IPS DF 6.9 (cell line): ENCODE measurements at regions not wholly inside any gene's neighbourhood (a gene's known extent, or its start where the extent isn't known, plus 50 kb on each side); places are given as distances from the start of the nearest gene placed in this dataset.

Experiments
- DNase-seq: peaks from one replicate; pipeline ENCODE4 v3.0.0-alpha.2; 2013; ENCODE audit warnings: low read depth, low spot score
- H3K27ac ChIP-seq: one replicate; pipeline ENCODE4 v1.5.1; 2013; ENCODE audit warnings: low read length, control low read depth
- H3K27me3 ChIP-seq: 2 replicates; pipeline ENCODE4 v1.6.1; 2013; ENCODE audit warnings: mild to moderate bottlenecking, low read length; ENCODE audit not compliant: control insufficient read depth, insufficient read depth
- H3K36me3 ChIP-seq: 2 replicates; pipeline ENCODE4 v1.6.1; 2013; ENCODE audit warnings: low read length; ENCODE audit not compliant: control insufficient read depth, insufficient read depth
- H3K4me1 ChIP-seq: 2 replicates; pipeline ENCODE4 v1.6.1; 2013; ENCODE audit warnings: low read length; ENCODE audit not compliant: control insufficient read depth, insufficient read depth
- H3K4me3 ChIP-seq: 2 replicates; pipeline ENCODE4 v1.5.1; 2013; ENCODE audit warnings: mild to moderate bottlenecking, low read length
- H3K9me3 ChIP-seq: 2 replicates; pipeline ENCODE4 v1.6.1; 2013; ENCODE audit warnings: low read length, inconsistent platforms; ENCODE audit not compliant: control insufficient read depth, insufficient read depth
- WGBS: extraction: QIAGEN DNeasy Blood & Tissue Kit; methylation state at CpG from one replicate; pipeline ENCODE4 v1.1.7; 2013; ENCODE audit warnings: mixed read lengths, missing lambda C conversion rate; ENCODE audit not compliant: insufficient read length, insufficient coverage; 5-methylcytosine and 5-hydroxymethylcytosine counted together

- Histone ChIP-seq H3K4me1 (no peaks in the 10 kb centered on the region), H3K27ac (no peak overlapping the region), H3K9me3 (no peaks in the 10 kb centered on the region), H3K4me3 (no peak overlapping the region), H3K36me3 (no peaks in the 10 kb centered on the region), H3K27me3 (no peaks in the 10 kb centered on the region)
- DNase-seq, result no peak
- WGBS, result no CpG with 5 or more reads among the region's 2 CpGs
Measured at GRCh38 chr6:113353392-113353791, 503.8 kb upstream of the MARCKS start.

GRCh38 chr6:113354204-113354895 is 502.8 kb upstream of the MARCKS start:
- Histone ChIP-seq H3K27me3 (no peaks in the 10 kb centered on the region), H3K4me3 (no peak overlapping the region), H3K4me1 (no peaks in the 10 kb centered on the region), H3K9me3 (no peaks in the 10 kb centered on the region), H3K27ac (no peak overlapping the region), H3K36me3 (no peaks in the 10 kb centered on the region)
- WGBS, result no CpG with 5 or more reads among the region's 6 CpGs
- DNase-seq, result no peak

GRCh38 chr6:113356139-113356538 is 501.0 kb upstream of the MARCKS start:
- Histone ChIP-seq H3K27me3 (no peaks in the 10 kb centered on the region), H3K9me3 (no peaks in the 10 kb centered on the region), H3K36me3 (no peaks in the 10 kb centered on the region), H3K27ac (no peak overlapping the region), H3K4me3 (no peak overlapping the region), H3K4me1 (no peaks in the 10 kb centered on the region)
- no CpG with 5 or more reads among the region's 1 CpG for WGBS
- no peak for DNase-seq

DNA sequence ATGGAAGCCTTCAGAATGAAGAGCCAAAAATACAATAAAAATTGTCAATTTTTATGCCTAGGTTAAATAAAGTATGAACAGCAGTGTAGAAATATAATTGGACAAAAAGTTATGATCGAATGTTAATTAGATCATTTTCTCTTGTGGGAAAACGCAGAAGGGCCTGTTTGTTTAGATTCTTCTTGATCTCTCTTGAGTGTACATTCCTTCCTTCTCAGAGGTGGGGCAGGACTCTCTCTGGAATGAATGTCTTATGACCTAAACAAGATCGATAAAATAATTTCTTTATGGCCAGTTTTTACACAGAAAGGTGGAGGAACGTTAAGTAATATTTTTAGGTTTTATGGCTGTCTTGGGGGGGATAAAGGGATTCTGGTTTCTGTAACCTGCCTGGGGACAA is 500.1 kb upstream of the MARCKS start:
- Histone ChIP-seq H3K36me3 (no peaks in the 10 kb centered on the region), H3K9me3 (no peaks in the 10 kb centered on the region), H3K4me3 (no peak overlapping the region), H3K27me3 (no peaks in the 10 kb centered on the region), H3K27ac (no peak overlapping the region), H3K4me1 (peaks cover 1% of the 10 kb centered on the region; the same call in 1 of the 2 replicates)
- no CpG with 5 or more reads among the region's 4 CpGs for WGBS
- no peak for DNase-seq

- no peak overlapping the region for H3K4me3 ChIP-seq
- H3K27ac ChIP-seq, result no peak overlapping the region
- H3K36me3 ChIP-seq, result no peaks in the 10 kb centered on the region
- no CpG with 5 or more reads among the region's 3 CpGs for WGBS
- no peaks in the 10 kb centered on the region for H3K27me3 ChIP-seq
- H3K4me1 ChIP-seq, result peaks cover 4% of the 10 kb centered on the region; the same call in 1 of the 2 replicates
- H3K9me3 ChIP-seq, result no peaks in the 10 kb centered on the region
- DNase-seq, result no peak
Measured at GRCh38 chr6:113358063-113358583, 499.0 kb upstream of the MARCKS start.

DNA sequence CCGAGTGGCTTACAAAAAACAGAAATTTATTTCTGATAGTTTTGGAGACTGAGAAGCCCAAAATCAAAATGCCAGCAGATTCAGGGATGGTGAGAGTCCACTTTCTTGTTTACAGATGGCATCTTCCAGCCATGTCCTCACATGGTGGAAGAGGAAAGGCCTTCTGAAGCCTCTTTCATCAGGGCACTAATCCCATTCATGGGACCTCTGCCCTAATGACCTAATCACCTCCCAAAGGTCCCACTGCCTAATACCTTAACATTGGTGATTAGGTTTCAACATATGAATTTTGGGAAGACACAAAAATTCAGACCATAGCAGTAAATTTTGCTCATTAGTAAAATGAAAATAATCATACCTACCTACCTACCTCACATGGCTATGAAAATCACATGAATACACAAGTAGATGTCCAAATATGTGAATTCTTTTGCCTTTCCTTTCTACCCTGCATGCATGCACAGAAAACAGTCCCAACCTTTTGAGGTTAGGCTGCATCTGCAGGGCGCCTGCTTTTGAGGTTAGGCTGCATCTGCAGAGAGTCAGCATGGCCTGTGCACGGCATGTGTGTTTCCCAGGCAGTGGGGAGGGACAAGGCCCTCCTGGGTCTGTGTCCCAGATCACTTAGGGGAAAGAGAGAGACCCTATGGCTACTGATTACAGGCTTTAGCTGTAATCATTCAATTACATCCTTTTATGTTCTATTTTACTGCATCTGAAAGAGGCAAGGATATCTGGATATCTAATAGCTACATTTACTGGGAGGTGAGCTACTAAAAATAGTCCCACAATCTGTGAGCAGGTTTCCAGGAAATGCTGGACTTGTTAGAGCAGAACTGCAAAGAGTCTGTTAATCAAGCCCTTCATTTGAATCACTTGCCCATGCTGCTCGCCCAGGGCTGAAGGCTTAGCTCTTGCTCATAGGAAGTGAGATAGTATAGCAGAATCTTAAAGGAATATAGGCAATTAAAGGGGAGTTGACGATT is 497.7 kb upstream of the MARCKS start:
- Histone ChIP-seq H3K9me3 (no peaks in the 10 kb centered on the region), H3K27me3 (no peaks in the 10 kb centered on the region), H3K27ac (no peak overlapping the region), H3K4me3 (no peak overlapping the region), H3K36me3 (no peaks in the 10 kb centered on the region), H3K4me1 (peaks cover 4% of the 10 kb centered on the region; the same call in 1 of the 2 replicates)
- DNase-seq, result no peak
- WGBS, result no CpG with 5 or more reads among the region's 5 CpGs

GRCh38 chr6:113361014-113361645 is 496.0 kb upstream of the MARCKS start:
- H3K4me1 ChIP-seq, result peaks cover 4% of the 10 kb centered on the region; the same call in 1 of the 2 replicates
- DNase-seq, result no peak
- no peaks in the 10 kb centered on the region for H3K9me3 ChIP-seq
- H3K36me3 ChIP-seq, result no peaks in the 10 kb centered on the region
- H3K27me3 ChIP-seq, result no peaks in the 10 kb centered on the region
- WGBS, result no CpG with 5 or more reads among the region's 8 CpGs
- no peak overlapping the region for H3K27ac ChIP-seq
- no peak overlapping the region for H3K4me3 ChIP-seq

DNA sequence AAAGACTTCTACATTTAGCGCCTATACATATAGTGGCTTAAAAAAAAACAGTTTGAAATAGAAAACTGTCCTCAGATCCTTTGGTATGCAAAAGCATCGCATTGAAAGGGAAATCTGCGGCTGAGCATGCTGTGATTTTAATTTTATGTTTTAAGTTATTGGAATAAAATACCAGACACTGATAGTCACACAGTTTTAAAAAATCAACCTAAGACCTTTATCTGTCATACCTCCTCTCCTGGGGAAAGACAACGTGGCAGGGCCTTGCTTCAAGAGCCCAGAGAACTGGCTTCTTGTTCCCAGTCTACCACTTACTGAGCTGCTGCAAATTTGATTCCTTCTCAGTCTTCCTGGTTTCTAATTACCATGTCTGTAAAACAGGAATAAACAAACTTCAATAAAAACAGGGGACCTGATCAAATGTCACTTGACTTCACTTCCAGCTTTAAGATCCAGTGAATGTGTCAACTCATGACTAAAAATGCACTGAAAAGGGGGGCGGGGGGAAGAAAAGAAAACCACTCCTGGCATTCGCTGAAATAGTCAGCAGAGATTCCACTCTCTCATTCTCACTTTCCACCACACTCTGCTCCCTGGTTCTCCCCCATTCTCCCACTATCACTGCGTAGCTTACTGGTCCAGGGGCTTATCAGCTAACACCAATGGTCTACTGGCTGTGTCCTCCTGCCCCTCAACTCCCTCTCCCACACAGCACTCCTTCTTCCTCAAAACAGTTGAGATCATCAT is 494.7 kb upstream of the MARCKS start:
- H3K27ac ChIP-seq, result no peak overlapping the region
- peaks cover 4% of the 10 kb centered on the region; the same call in 1 of the 2 replicates for H3K4me1 ChIP-seq
- H3K9me3 ChIP-seq, result no peaks in the 10 kb centered on the region
- no peak for DNase-seq
- H3K4me3 ChIP-seq, result no peak overlapping the region
- no CpG with 5 or more reads among the region's 7 CpGs for WGBS
- H3K27me3 ChIP-seq, result no peaks in the 10 kb centered on the region
- no peaks in the 10 kb centered on the region for H3K36me3 ChIP-seq

DNA sequence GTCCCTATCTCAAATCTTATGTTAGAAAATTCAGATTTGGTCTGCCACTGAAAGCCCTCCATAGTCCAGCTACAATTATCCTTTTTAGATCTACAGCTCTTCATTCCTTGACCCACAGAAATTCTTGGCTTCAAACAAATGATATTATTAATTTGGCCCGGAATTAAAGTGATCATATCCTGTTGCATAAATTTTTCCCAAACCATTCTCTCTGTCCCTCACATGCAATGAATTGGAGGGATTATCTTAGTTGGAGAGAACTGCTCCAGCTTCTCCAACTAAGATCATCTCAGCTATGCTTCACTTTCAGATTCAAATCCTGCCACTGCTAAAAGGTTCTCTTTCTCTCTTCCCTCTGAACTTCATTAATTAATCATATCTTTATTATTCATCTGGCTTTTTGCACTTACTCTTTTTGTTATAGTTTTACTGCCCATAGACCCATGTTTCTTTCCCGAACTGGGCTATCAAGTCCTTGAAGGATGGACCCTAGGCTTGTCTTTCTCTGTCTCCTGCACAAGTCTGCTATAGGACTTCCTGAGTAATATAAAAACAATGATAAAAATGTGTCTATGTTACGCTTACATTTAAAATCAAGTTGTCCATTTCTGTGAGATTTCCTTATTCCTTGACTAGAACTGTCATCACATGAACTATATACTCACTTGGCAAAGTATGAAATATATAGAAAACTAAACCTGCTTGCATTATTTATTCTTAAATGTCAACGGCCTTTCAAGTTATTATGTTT is 493.9 kb upstream of the MARCKS start:
- no peaks in the 10 kb centered on the region for H3K27me3 ChIP-seq
- no CpG with 5 or more reads among the region's 4 CpGs for WGBS
- H3K27ac ChIP-seq, result no peak overlapping the region
- H3K9me3 ChIP-seq, result no peaks in the 10 kb centered on the region
- DNase-seq, result no peak
- no peaks in the 10 kb centered on the region for H3K36me3 ChIP-seq
- no peak overlapping the region for H3K4me3 ChIP-seq
- H3K4me1 ChIP-seq, result peaks cover 4% of the 10 kb centered on the region; the same call in 1 of the 2 replicates
